HEK293 (cell line): ENCODE measurements at regions not wholly inside any gene's neighbourhood (a gene's known extent, or its start where the extent isn't known, plus 50 kb on each side); places are given as distances from the start of the nearest gene placed in this dataset.
A peak's percentile ranks its signal among the peaks of the same experiment; 100 is the strongest.

Experiments used
- EGR2 ChIP-seq: fragments of 450-650 bp; formaldehyde crosslinking; IDR thresholded peaks from 2 replicates; pipeline ENCODE4 v1.5.1; 2016; ENCODE audit warnings: low read depth, missing biosample characterization, missing genetic modification characterization
- ELK4 ChIP-seq: IDR thresholded peaks from 2 replicates; pipeline ENCODE4 v1.6.1; 2011; ENCODE audit warnings: mild to moderate bottlenecking, low read depth, low read length, borderline replicate concordance
- KLF7 ChIP-seq: fragments of 450-650 bp; formaldehyde crosslinking; IDR thresholded peaks from 2 replicates; pipeline ENCODE4 v1.5.1; 2016; ENCODE audit warnings: missing biosample characterization, missing genetic modification characterization, borderline replicate concordance
- PRDM4 ChIP-seq: fragments of 450-650 bp; formaldehyde crosslinking; IDR thresholded peaks from 2 replicates; pipeline ENCODE4 v1.5.1; 2017; ENCODE audit warnings: missing biosample characterization, missing genetic modification characterization
- SALL2 ChIP-seq: fragments of 450-650 bp; formaldehyde crosslinking; IDR thresholded peaks from 2 replicates; pipeline ENCODE4 v1.5.0; 2017; ENCODE audit warnings: missing biosample characterization, mild to moderate bottlenecking, missing genetic modification characterization, borderline replicate concordance
- TCF7L2 ChIP-seq: IDR thresholded peaks from 2 replicates; pipeline ENCODE4 v1.6.1; 2011; ENCODE audit warnings: low read depth, mild to moderate bottlenecking, inconsistent platforms, low read length, moderate library complexity, borderline replicate concordance
- ZNF121 ChIP-seq: fragments of 450-650 bp; formaldehyde crosslinking; IDR thresholded peaks from 2 replicates; pipeline ENCODE4 v1.5.1; 2016; ENCODE audit warnings: missing biosample characterization, missing genetic modification characterization
- ZNF140 ChIP-seq: fragments of 450-650 bp; formaldehyde crosslinking; IDR thresholded peaks from 2 replicates; pipeline ENCODE4 v1.5.1; 2016; ENCODE audit warnings: missing biosample characterization, missing genetic modification characterization
- ZNF148 ChIP-seq: fragments of 450-650 bp; formaldehyde crosslinking; IDR thresholded peaks from 2 replicates; pipeline ENCODE4 v1.5.0; 2017; ENCODE audit warnings: missing biosample characterization, missing genetic modification characterization, borderline replicate concordance
- ZNF19 ChIP-seq: fragments of 450-650 bp; formaldehyde crosslinking; IDR thresholded peaks from 2 replicates; pipeline ENCODE4; 2016; ENCODE audit warnings: missing biosample characterization, missing genetic modification characterization, low read depth
- ZNF280C ChIP-seq: fragments of 450-650 bp; formaldehyde crosslinking; IDR thresholded peaks from 2 replicates; pipeline ENCODE4 v1.5.1; 2016; ENCODE audit warnings: missing biosample characterization, missing genetic modification characterization
- ZNF354C ChIP-seq: fragments of 450-650 bp; formaldehyde crosslinking; IDR thresholded peaks from 2 replicates; pipeline ENCODE4 v1.5.1; 2016; ENCODE audit warnings: missing biosample characterization, missing genetic modification characterization, low read depth, borderline replicate concordance
- ZNF366 ChIP-seq: fragments of 450-650 bp; formaldehyde crosslinking; conservative IDR thresholded peaks from 2 replicates; pipeline ENCODE4 v1.5.1; 2016; ENCODE audit warnings: missing biosample characterization, missing genetic modification characterization
- ZNF391 ChIP-seq: fragments of 450-650 bp; formaldehyde crosslinking; IDR thresholded peaks from 2 replicates; pipeline ENCODE4 v1.5.1; 2016; ENCODE audit warnings: low read depth, missing biosample characterization, missing genetic modification characterization, borderline replicate concordance
- ZNF501 ChIP-seq: fragments of 450-650 bp; formaldehyde crosslinking; IDR thresholded peaks from 2 replicates; pipeline ENCODE4 v1.5.1; 2016; ENCODE audit warnings: missing biosample characterization, missing genetic modification characterization
- ZNF658 ChIP-seq: fragments of 450-650 bp; formaldehyde crosslinking; IDR thresholded peaks from 2 replicates; pipeline ENCODE4; 2016; ENCODE audit warnings: missing biosample characterization, missing genetic modification characterization
- ZNF747 ChIP-seq: fragments of 450-650 bp; formaldehyde crosslinking; IDR thresholded peaks from 2 replicates; pipeline ENCODE4 v1.5.1; 2016; ENCODE audit warnings: missing biosample characterization, missing genetic modification characterization
- ZNF777 ChIP-seq: fragments of 450-650 bp; formaldehyde crosslinking; IDR thresholded peaks from 2 replicates; pipeline ENCODE4 v1.5.1; 2017; ENCODE audit warnings: missing biosample characterization, missing genetic modification characterization, borderline replicate concordance
- ZSCAN23 ChIP-seq: fragments of 450-650 bp; formaldehyde crosslinking; IDR thresholded peaks from 2 replicates; pipeline ENCODE4 v1.5.1; 2016; ENCODE audit warnings: missing biosample characterization, missing genetic modification characterization
- TF ChIP-seq, protein P1 (sequence below): fragments of 450-650 bp; formaldehyde crosslinking; IDR thresholded peaks from 2 replicates; pipeline ENCODE4 v1.5.1; 2016; ENCODE audit warnings: missing biosample characterization, missing genetic modification characterization
- TF ChIP-seq, protein P2 (sequence below): fragments of 450-650 bp; formaldehyde crosslinking; IDR thresholded peaks from 2 replicates; pipeline ENCODE4 v1.5.1; 2016; ENCODE audit warnings: missing biosample characterization, missing genetic modification characterization, borderline replicate concordance

DNA sequence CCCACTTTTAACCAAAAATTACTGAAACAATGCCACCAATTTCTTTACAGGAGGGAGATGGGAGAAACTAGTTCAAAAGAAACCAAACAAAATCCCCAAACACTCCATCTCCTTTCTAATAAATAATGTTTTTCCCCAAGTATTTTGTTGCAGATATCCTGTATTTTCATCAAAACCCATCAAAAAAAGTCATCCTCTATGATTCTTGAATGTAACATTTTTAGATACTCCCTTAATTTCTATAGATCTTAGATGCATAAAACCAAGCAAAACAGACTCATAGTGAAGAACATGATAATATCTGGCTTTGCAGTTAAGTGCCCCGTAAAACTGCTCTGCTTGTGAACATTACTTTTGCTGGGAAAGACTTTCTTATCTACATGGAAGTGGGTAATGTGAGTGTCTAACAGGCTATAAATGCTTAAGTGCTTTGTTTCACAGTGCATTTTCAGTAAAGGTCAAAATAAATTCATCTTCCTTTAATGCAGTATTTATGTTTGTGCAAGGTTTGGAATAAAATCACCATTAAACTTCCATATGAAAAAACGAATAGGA is 77.3 kb upstream of the TBCA start (continued):
- TF ChIP-seq, protein P1, sequence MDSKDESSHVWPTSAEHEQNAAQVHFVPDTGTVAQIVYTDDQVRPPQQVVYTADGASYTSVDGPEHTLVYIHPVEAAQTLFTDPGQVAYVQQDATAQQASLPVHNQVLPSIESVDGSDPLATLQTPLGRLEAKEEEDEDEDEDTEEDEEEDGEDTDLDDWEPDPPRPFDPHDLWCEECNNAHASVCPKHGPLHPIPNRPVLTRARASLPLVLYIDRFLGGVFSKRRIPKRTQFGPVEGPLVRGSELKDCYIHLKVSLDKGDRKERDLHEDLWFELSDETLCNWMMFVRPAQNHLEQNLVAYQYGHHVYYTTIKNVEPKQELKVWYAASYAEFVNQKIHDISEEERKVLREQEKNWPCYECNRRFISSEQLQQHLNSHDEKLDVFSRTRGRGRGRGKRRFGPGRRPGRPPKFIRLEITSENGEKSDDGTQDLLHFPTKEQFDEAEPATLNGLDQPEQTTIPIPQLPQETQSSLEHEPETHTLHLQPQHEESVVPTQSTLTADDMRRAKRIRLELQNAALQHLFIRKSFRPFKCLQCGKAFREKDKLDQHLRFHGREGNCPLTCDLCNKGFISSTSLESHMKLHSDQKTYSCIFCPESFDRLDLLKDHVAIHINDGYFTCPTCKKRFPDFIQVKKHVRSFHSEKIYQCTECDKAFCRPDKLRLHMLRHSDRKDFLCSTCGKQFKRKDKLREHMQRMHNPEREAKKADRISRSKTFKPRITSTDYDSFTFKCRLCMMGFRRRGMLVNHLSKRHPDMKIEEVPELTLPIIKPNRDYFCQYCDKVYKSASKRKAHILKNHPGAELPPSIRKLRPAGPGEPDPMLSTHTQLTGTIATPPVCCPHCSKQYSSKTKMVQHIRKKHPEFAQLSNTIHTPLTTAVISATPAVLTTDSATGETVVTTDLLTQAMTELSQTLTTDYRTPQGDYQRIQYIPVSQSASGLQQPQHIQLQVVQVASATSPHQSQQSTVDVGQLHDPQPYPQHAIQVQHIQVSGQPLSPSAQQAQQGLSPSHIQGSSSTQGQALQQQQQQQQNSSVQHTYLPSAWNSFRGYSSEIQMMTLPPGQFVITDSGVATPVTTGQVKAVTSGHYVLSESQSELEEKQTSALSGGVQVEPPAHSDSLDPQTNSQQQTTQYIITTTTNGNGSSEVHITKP (tag by site-specific recombination) = peak; percentile 76
- no peak for TF ChIP-seq ZNF354C (tag by site-specific recombination)
- no peak for TF ChIP-seq ZSCAN23 (tag by site-specific recombination)
- TF ChIP-seq ZNF280C (tag by site-specific recombination) = no peak
- no peak for TF ChIP-seq ZNF777
- TF ChIP-seq, protein P2, sequence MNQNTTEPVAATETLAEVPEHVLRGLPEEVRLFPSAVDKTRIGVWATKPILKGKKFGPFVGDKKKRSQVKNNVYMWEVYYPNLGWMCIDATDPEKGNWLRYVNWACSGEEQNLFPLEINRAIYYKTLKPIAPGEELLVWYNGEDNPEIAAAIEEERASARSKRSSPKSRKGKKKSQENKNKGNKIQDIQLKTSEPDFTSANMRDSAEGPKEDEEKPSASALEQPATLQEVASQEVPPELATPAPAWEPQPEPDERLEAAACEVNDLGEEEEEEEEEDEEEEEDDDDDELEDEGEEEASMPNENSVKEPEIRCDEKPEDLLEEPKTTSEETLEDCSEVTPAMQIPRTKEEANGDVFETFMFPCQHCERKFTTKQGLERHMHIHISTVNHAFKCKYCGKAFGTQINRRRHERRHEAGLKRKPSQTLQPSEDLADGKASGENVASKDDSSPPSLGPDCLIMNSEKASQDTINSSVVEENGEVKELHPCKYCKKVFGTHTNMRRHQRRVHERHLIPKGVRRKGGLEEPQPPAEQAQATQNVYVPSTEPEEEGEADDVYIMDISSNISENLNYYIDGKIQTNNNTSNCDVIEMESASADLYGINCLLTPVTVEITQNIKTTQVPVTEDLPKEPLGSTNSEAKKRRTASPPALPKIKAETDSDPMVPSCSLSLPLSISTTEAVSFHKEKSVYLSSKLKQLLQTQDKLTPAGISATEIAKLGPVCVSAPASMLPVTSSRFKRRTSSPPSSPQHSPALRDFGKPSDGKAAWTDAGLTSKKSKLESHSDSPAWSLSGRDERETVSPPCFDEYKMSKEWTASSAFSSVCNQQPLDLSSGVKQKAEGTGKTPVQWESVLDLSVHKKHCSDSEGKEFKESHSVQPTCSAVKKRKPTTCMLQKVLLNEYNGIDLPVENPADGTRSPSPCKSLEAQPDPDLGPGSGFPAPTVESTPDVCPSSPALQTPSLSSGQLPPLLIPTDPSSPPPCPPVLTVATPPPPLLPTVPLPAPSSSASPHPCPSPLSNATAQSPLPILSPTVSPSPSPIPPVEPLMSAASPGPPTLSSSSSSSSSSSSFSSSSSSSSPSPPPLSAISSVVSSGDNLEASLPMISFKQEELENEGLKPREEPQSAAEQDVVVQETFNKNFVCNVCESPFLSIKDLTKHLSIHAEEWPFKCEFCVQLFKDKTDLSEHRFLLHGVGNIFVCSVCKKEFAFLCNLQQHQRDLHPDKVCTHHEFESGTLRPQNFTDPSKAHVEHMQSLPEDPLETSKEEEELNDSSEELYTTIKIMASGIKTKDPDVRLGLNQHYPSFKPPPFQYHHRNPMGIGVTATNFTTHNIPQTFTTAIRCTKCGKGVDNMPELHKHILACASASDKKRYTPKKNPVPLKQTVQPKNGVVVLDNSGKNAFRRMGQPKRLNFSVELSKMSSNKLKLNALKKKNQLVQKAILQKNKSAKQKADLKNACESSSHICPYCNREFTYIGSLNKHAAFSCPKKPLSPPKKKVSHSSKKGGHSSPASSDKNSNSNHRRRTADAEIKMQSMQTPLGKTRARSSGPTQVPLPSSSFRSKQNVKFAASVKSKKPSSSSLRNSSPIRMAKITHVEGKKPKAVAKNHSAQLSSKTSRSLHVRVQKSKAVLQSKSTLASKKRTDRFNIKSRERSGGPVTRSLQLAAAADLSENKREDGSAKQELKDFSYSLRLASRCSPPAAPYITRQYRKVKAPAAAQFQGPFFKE (tag by site-specific recombination) = no peak
- no peak for TF ChIP-seq SALL2
- TF ChIP-seq KLF7 (tag by site-specific recombination) = no peak; the same call in 1 of the 2 replicates
- TF ChIP-seq EGR2 (tag by site-specific recombination) = no peak
- TF ChIP-seq ZNF391 (tag by site-specific recombination) = no peak
- no peak for TF ChIP-seq ZNF747 (tag by site-specific recombination)
- peak; percentile 82 for TF ChIP-seq TCF7L2
- TF ChIP-seq ZNF366 (tag by site-specific recombination) = no peak
- peak; percentile 95 for TF ChIP-seq PRDM4 (tag by site-specific recombination)
- TF ChIP-seq ZNF148 (tag by site-specific recombination) = no peak
- no peak for TF ChIP-seq ZNF19
- TF ChIP-seq ZNF121 (tag by site-specific recombination) = no peak
- no peak for TF ChIP-seq ELK4
- no peak for TF ChIP-seq ZNF140 (tag by site-specific recombination)
- no peak for TF ChIP-seq ZNF501 (tag by site-specific recombination)
- no peak for TF ChIP-seq ZNF658 (tag by site-specific recombination)
